H1 (cell line): ENCODE measurements at regions not wholly inside any gene's neighbourhood (a gene's known extent, or its start where the extent isn't known, plus 50 kb on each side); places are given as distances from the start of the nearest gene placed in this dataset.

Experiments
- CTCF ChIA-PET: fragments of 300-600 bp; sonication (Branson Sonifier 250); formaldehyde crosslinking; loops from one replicate; lab custom pipeline; 2021; ENCODE audit not compliant: partially characterized antibody; lab: Charles Lee
- POLR2A ChIA-PET: fragments of 300-600 bp; sonication (Branson Sonifier 250); formaldehyde crosslinking; loops from one replicate; lab custom pipeline; 2021; ENCODE audit warnings: inconsistent platforms; ENCODE audit not compliant: partially characterized antibody; lab: Charles Lee
- DNase-seq, 2 experiments: peaks; one replicate each; pipeline versions ENCODE4 v3.0.0 to v3.0.0-alpha.2; 2010 to 2022; ENCODE audit warnings: low spot score in 2 of 2, low read depth in 1 of 2, mixed read lengths in 1 of 2
- FAIRE-seq: peaks from 2 replicates; lab custom pipeline; 2011; peaks lifted over from hg19 to GRCh38; lab: Jason Lieb, UNC
- H2AFZ ChIP-seq: 2 replicates; pipeline ENCODE4 v1.8.1; 2012; ENCODE audit warnings: low read length, inconsistent platforms
- H2AK5ac ChIP-seq: 2 replicates; pipeline ENCODE4 v1.6.1; 2013; ENCODE audit warnings: low read depth, low read length
- H2BK120ac ChIP-seq: replicated peaks from 2 replicates; pipeline ENCODE3; 2013; ENCODE audit warnings: low read depth, low read length, inconsistent platforms
- H2BK12ac ChIP-seq: 2 replicates; pipeline ENCODE4 v1.6.1; 2013; ENCODE audit warnings: low read depth, low read length
- H2BK15ac ChIP-seq: 2 replicates; pipeline ENCODE4 v1.6.1; 2013; ENCODE audit warnings: low read length
- H2BK20ac ChIP-seq: 2 replicates; pipeline ENCODE4 v1.6.1; 2013; ENCODE audit warnings: low read length
- H2BK5ac ChIP-seq: 2 replicates; pipeline ENCODE4 v1.6.1; 2013; ENCODE audit warnings: low read depth, low read length
- H3K14ac ChIP-seq: 2 replicates; pipeline ENCODE4 v1.6.1; 2013; ENCODE audit warnings: inconsistent platforms; ENCODE audit not compliant: insufficient read length
- H3K18ac ChIP-seq: 2 replicates; pipeline ENCODE4 v1.6.1; 2013; ENCODE audit warnings: low read length; ENCODE audit errors: extremely low read depth
- H3K23ac ChIP-seq: 2 replicates; pipeline ENCODE4 v1.6.1; 2013; ENCODE audit warnings: inconsistent platforms; ENCODE audit not compliant: insufficient read length
- H3K23me2 ChIP-seq: 2 replicates; pipeline ENCODE4 v1.6.1; 2013; ENCODE audit warnings: low read depth, low read length
- H3K27ac ChIP-seq: 2 replicates; pipeline ENCODE4 v1.6.1; 2011; ENCODE audit warnings: low read depth, low read length, inconsistent platforms
- H3K27me3 ChIP-seq, 4 experiments: replicated peaks in 1 of 4; 1 replicate in 1 of 4; 2 replicates in 3 of 4; pipeline versions ENCODE4 v1.6.1 to v1.8.1; 2011 to 2013; ENCODE audit warnings: low read length in 3 of 4, mild to moderate bottlenecking in 3 of 4, inconsistent platforms in 2 of 4, mixed read lengths in 2 of 4, moderate library complexity in 1 of 4; ENCODE audit not compliant: control insufficient read depth in 3 of 4, insufficient read depth in 3 of 4; ENCODE audit errors: extremely low read depth in 1 of 4
- H3K36me3 ChIP-seq, 4 experiments: 2 replicates each; pipeline versions ENCODE4 v1.6.1 to v1.8.1; 2011 to 2013; ENCODE audit warnings: mild to moderate bottlenecking in 4 of 4, low read length in 3 of 4, moderate library complexity in 2 of 4, control low read depth in 1 of 4, inconsistent platforms in 1 of 4; ENCODE audit not compliant: insufficient read depth in 4 of 4, control insufficient read depth in 2 of 4
- H3K4ac ChIP-seq: replicated peaks from 2 replicates; pipeline ENCODE3; 2013; ENCODE audit warnings: low read length, low read depth, mixed read lengths, inconsistent platforms; ENCODE audit not compliant: insufficient read length
- H3K4me1 ChIP-seq, 4 experiments: replicated peaks in 1 of 4; 1 replicate in 1 of 4; 2 replicates in 3 of 4; pipeline versions ENCODE4 v1.6.1 to v1.8.1; 2011 to 2013; ENCODE audit warnings: low read length in 3 of 4, inconsistent platforms in 2 of 4, mixed read lengths in 1 of 4; ENCODE audit not compliant: insufficient read depth in 4 of 4, control insufficient read depth in 3 of 4
- H3K4me2 ChIP-seq, 2 experiments: 2 replicates each; pipeline versions ENCODE4 v1.6.1 to v1.8.1; 2011 to 2013; ENCODE audit warnings: low read depth in 2 of 2, low read length in 2 of 2, control low read depth in 1 of 2, inconsistent platforms in 1 of 2, mild to moderate bottlenecking in 1 of 2; ENCODE audit not compliant: insufficient read depth in 1 of 2
- H3K4me3 ChIP-seq, 4 experiments: fragments of 200-600, 300-600 bp in 1 of 4; sonication (generic), shearing (Covaris generic), sonication (Bioruptor Twin) in 1 of 4; 2 replicates each; pipeline versions ENCODE4 v1.5.1 to v1.8.1; 2011 to 2016; ENCODE audit warnings: low read length in 4 of 4, low read depth in 3 of 4, control low read depth in 2 of 4, inconsistent platforms in 2 of 4, mild to moderate bottlenecking in 2 of 4, mixed read lengths in 1 of 4, moderate library complexity in 1 of 4; ENCODE audit not compliant: insufficient read depth in 2 of 4; ENCODE audit errors: extremely low read depth in 1 of 4
- H3K56ac ChIP-seq: replicated peaks from 2 replicates; pipeline ENCODE3; 2013; ENCODE audit warnings: low read depth, mild to moderate bottlenecking, mixed read lengths, low read length, inconsistent platforms; ENCODE audit not compliant: insufficient read length
- H3K79me1 ChIP-seq: 2 replicates; pipeline ENCODE4 v1.6.1; 2013; ENCODE audit warnings: low read depth, low read length, control low read depth
- H3K79me2 ChIP-seq, 2 experiments: 2 replicates each; pipeline versions ENCODE4 v1.6.1 to v1.8.1; 2012 to 2013; ENCODE audit warnings: low read length in 2 of 2, mild to moderate bottlenecking in 2 of 2, inconsistent platforms in 1 of 2; ENCODE audit not compliant: insufficient read depth in 2 of 2, control insufficient read depth in 1 of 2
- H3K9ac ChIP-seq, 4 experiments: replicated peaks in 1 of 4; 1 replicate in 1 of 4; 2 replicates in 3 of 4; pipeline versions ENCODE4 v1.6.1 to v1.8.1; 2011 to 2013; ENCODE audit warnings: low read depth in 3 of 4, low read length in 3 of 4, control low read depth in 2 of 4, mild to moderate bottlenecking in 2 of 4, moderate library complexity in 2 of 4, inconsistent platforms in 1 of 4; ENCODE audit errors: extremely low read depth in 1 of 4
- H3K9me3 ChIP-seq, 2 experiments: 2 replicates each; pipeline versions ENCODE4 v1.6.1 to v1.8.1; 2012 to 2013; ENCODE audit warnings: mild to moderate bottlenecking in 2 of 2, moderate library complexity in 2 of 2, control low read depth in 1 of 2, inconsistent platforms in 1 of 2, low read depth in 1 of 2, low read length in 1 of 2, mixed read lengths in 1 of 2; ENCODE audit not compliant: insufficient read depth in 2 of 2
- H4K20me1 ChIP-seq, 2 experiments: replicated peaks in 1 of 2; 2 replicates each; pipeline versions ENCODE3 to v1.8.1; 2011 to 2013; ENCODE audit warnings: inconsistent platforms in 2 of 2, low read length in 2 of 2, mild to moderate bottlenecking in 1 of 2; ENCODE audit not compliant: insufficient read depth in 2 of 2, control insufficient read depth in 1 of 2
- H4K5ac ChIP-seq: 2 replicates; pipeline ENCODE4 v1.6.1; 2013; ENCODE audit warnings: low read length, low read depth, mixed read lengths, inconsistent platforms; ENCODE audit not compliant: insufficient read length
- H4K8ac ChIP-seq: 2 replicates; pipeline ENCODE4 v1.8.0; 2013; ENCODE audit warnings: mild to moderate bottlenecking, moderate library complexity, low read length, inconsistent platforms; ENCODE audit not compliant: insufficient read depth; ENCODE audit errors: extremely low read depth
- H4K91ac ChIP-seq: replicated peaks from 2 replicates; pipeline ENCODE3; 2013; ENCODE audit warnings: low read length, mixed read lengths, inconsistent platforms; ENCODE audit not compliant: insufficient read length
- RBBP5 ChIP-seq: IDR thresholded peaks from 2 replicates; pipeline ENCODE4 v1.7.1; 2012; ENCODE audit warnings: low read depth, mild to moderate bottlenecking, inconsistent platforms, low read length, moderate library complexity, borderline replicate concordance
- SIN3A ChIP-seq, 2 experiments: IDR thresholded peaks in 1 of 2; conservative IDR thresholded peaks in 1 of 2; 2 replicates each; pipeline ENCODE4 v1.6.1; 2011 to 2012; ENCODE audit warnings: low read length in 2 of 2, improper control_type of control experiment in 1 of 2, low read depth in 1 of 2, mild to moderate bottlenecking in 1 of 2
- WGBS, 2 experiments: shearing (Covaris generic) in 1 of 2; methylation state at CpG; one replicate each; pipeline versions ENCODE4 v1.1.6 to v1.1.7; 2013 to 2015; ENCODE audit warnings: low lambda C conversion rate in 2 of 2, mixed read lengths in 2 of 2, inconsistent platforms in 1 of 2, low coverage in 1 of 2, missing lambda C conversion rate in 1 of 2; ENCODE audit not compliant: insufficient replicate concordance in 2 of 2, insufficient coverage in 1 of 2, insufficient read length in 1 of 2; ENCODE audit errors: extremely low coverage in 1 of 2, missing lambda C conversion rate in 1 of 2; 5-methylcytosine and 5-hydroxymethylcytosine counted together
- TF ChIP-seq, protein P1 (sequence below): IDR thresholded peaks from 2 replicates; pipeline ENCODE4 v1.6.1; 2011; ENCODE audit warnings: low read length, improper control_type of control experiment

DNA sequence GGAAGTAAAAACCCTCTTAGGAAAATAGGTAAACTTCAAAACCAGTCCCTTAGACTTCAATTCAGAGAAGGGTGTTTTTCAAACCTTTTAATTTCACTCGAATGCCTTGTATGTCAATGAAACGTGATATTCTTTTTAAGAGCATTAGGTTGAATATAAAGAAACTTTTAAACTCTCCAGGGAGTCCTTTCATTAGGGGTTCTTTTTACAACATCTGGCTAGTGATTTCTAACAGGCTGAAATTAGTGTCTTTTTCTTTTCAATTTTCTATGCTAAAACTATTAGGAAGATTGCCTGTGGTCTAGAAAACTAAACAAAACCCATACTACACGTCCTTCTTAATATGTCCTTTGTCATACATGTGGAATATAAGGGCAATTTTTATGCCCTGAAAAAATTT, 569.7 kb upstream of the CITED2 start:
- no peaks in the 10 kb centered on the region for H3K79me2 ChIP-seq
- no peak overlapping the region for H2BK15ac ChIP-seq
- no peak overlapping the region for H3K4ac ChIP-seq
- no peaks in the 10 kb centered on the region for H3K23me2 ChIP-seq
- no peak overlapping the region for H3K4me3 ChIP-seq
- H4K91ac ChIP-seq, result no peak overlapping the region
- no peak overlapping the region for H4K5ac ChIP-seq
- no peaks in the 10 kb centered on the region for H3K9me3 ChIP-seq
- H3K4me2 ChIP-seq, result no peak overlapping the region
- H3K14ac ChIP-seq, result no peak overlapping the region
- ChIA-PET CTCF (interaction anchor here (0.6 kb wide), 1 partner anchor 261 kb away, joined by 3 read pairs; no protein-coding TSS in a partner anchor), POLR2A (no interaction called here)
- no peak overlapping the region for H2BK120ac ChIP-seq
- H4K8ac ChIP-seq, result no peak overlapping the region
- no peak overlapping the region for H2BK12ac ChIP-seq
- no peak overlapping the region for H3K27ac ChIP-seq
- WGBS, 2 experiments, result 85% methylated on average over 3 of the region's 3 CpGs; no CpG with 5 or more reads in 1 of the 2 experiments
- H3K27me3 ChIP-seq, result no peaks in the 10 kb centered on the region
- no peak overlapping the region for H3K56ac ChIP-seq
- no peak overlapping the region for H2AFZ ChIP-seq
- no peak overlapping the region for H2BK5ac ChIP-seq
- H3K4me1 ChIP-seq, result peaks cover 0 to 5% (median 0%) of the 10 kb centered on the region in 4 experiments; a peak in 1 of 7 replicates
- no peak overlapping the region for H3K18ac ChIP-seq
- no peak overlapping the region for H3K23ac ChIP-seq
- H3K36me3 ChIP-seq, result no peaks in the 10 kb centered on the region
- no peaks in the 10 kb centered on the region for H4K20me1 ChIP-seq
- no peaks in the 10 kb centered on the region for H3K79me1 ChIP-seq
- no peak for FAIRE-seq
- H3K9ac ChIP-seq, result no peak overlapping the region
- no peak overlapping the region for H2AK5ac ChIP-seq
- no peak for DNase-seq
- H2BK20ac ChIP-seq, result no peak overlapping the region
- no peak for TF ChIP-seq SIN3A (conservative IDR thresholded peaks at IDR 0.05 in 1 of 2, IDR thresholded peaks at IDR 0.05 in 1 of 2; ENCODE audit: low read depth in 1 of 2, low read length in 2 of 2)
- TF ChIP-seq, protein P1, sequence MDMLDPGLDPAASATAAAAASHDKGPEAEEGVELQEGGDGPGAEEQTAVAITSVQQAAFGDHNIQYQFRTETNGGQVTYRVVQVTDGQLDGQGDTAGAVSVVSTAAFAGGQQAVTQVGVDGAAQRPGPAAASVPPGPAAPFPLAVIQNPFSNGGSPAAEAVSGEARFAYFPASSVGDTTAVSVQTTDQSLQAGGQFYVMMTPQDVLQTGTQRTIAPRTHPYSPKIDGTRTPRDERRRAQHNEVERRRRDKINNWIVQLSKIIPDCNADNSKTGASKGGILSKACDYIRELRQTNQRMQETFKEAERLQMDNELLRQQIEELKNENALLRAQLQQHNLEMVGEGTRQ, result no peak
- no peak for TF ChIP-seq RBBP5
